HG03097 (cell line): ENCODE measurements at regions not wholly inside any gene's neighbourhood (a gene's known extent, or its start where the extent isn't known, plus 50 kb on each side); places are given as distances from the start of the nearest gene placed in this dataset.
"Not testable (repeated sequence)": the region's sequence is repeated elsewhere in the genome, so short reads cannot be mapped to it uniquely, and the experiment has no call there.

Experiments used
- ATAC-seq: cut with Tn5 transposase; IDR thresholded peaks from one replicate; pipeline ENCODE4 v1.9.1; 2021; ENCODE audit not compliant: unreplicated experiment, low FRiP score

GRCh38 chr13:89968470-89968869 is 1379.0 kb upstream of the MIR17HG start:
- no peak for ATAC-seq

DNA sequence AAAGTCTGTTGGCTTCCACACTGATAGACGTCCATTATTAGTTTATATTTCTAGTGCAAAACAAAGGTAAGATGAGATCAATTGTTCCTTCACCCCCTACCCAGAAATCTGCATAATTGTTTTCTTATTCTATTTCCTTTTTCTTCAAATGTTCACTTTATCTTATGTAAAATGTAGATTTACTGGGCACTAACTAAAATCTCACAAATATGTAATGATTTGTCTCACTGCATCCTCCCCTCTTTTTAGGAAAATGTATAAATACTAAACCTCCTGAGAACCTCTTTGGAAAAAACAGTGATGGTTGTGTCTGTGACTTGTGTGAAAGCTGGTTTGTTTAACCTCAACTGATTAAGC is 1377.2 kb upstream of the MIR17HG start:
- ATAC-seq, result no peak

DNA sequence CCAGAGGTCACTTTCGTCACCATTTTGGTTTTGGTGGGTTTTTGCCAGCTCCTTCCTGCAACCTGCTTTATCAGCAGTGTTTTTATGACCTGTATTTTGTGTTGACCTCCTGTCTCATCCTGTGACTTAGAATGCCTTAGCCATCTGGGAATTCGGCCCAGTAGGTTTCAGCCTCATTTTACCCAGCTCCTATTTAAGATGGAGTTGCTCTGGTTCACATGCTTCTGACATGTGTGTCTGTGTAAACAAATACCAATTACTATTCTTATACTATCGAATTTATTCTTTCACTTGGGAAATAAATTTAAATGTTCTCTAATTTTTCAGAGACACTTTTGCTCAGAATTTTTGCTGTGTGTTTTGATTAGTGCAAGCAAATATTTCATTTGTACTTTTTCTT is 1370.3 kb upstream of the MIR17HG start:
- no peak for ATAC-seq

GRCh38 chr13:89980896-89981295 is 1366.6 kb upstream of the MIR17HG start:
- ATAC-seq, result no peak

DNA sequence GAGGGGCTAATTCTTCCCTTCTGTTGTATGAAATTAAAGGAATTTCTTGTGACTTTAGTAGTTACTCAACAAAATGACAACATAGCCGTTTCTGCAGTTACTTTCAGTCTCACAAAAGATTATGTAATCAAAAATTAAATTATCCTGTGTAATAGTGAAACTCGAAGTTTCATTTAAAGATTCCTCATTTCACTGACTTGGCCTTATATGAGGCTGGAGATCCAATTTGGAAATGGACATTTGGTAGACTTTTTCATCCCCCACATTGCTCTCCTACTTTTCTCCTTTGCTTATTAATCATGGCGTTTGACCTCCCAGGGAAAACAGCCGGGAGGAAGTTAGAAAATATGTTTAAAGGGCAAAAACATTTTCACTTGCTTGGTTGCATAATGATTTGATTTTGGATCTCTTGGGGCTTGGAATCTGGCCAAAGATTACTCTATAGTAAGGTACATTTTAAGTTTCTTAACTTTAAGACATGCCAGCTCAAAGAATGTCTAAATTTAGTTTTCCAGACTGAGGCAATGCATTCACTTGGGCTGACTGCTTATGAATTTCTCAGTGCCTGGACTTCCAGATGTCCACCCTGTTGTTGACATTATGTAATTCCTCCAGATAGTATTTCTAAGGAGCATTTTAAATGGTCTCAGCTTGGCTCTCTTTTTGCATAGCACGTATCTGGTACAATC is 1364.9 kb upstream of the MIR17HG start:
- ATAC-seq, result no peak

DNA sequence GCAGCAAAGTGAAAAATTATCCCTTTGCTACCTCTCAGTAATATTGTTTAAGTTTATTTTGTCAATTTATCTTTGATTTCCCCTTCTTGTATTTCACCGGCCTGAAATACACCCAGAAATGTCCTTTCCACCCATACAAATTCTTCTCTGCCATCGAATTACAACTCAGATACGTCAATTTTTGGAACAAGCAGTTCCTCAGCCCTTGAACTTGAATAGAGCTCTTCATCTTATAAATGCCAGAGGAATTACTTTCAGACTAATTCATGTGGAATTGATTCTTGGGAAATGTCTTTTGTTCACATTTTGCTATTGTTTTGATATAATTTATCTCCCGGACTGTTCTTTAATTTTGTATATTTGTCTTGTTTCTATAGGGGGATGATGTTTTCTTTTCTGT is 1359.3 kb upstream of the MIR17HG start:
- no peak for ATAC-seq

- ATAC-seq, result no peak
Observed at GRCh38 chr13:90003566-90003965, 1343.9 kb upstream of the MIR17HG start.

GRCh38 chr13:90008707-90009149 is 1338.8 kb upstream of the MIR17HG start:
- no peak for ATAC-seq

- ATAC-seq, result no peak
Observed at GRCh38 chr13:90014038-90014437, 1333.4 kb upstream of the MIR17HG start.

- no peak for ATAC-seq
Observed at GRCh38 chr13:90015565-90016507, 1331.7 kb upstream of the MIR17HG start.

DNA sequence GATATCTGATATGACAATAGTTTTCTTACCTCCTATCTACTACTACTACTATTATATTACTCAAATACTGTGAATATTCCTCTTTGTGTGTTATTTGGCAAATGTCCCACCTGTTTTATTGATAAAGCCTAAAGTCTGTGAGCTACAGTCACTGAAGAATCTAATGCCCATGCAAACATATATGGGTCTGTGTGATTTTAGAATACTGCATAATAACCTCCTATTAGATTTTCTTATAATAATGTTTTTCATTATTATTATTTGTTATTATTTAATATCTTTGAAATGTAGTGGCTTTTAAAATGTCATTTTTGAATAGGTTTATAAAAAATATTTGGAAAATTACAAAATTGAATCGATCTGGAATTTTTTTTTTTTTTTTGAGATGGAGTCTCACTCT is 1330.8 kb upstream of the MIR17HG start:
- ATAC-seq, result no peak

GRCh38 chr13:90020536-90021070 is 1326.9 kb upstream of the MIR17HG start:
- no peak for ATAC-seq

DNA sequence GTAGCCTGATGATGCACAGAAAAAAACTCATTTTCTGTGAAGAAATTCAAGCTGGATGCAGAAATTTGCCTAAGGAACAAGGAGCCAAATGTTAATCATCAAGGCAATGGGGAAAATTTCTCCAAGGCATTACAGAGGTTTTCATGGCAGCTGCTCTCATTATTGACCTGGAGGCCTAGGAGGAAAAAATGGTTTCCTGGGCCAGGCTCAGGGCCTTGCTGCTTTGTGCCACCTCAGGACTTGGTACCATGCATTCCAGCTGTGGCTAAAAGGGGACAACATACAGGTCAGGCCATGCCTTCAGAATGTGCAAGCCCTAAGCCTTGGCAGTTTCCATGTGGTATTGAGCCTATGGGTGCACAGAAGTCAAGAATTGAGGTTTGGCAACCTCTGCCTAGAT is 1320.1 kb upstream of the MIR17HG start:
- ATAC-seq, result no peak

- no peak for ATAC-seq
Observed at GRCh38 chr13:90032313-90032712, 1315.2 kb upstream of the MIR17HG start.

DNA sequence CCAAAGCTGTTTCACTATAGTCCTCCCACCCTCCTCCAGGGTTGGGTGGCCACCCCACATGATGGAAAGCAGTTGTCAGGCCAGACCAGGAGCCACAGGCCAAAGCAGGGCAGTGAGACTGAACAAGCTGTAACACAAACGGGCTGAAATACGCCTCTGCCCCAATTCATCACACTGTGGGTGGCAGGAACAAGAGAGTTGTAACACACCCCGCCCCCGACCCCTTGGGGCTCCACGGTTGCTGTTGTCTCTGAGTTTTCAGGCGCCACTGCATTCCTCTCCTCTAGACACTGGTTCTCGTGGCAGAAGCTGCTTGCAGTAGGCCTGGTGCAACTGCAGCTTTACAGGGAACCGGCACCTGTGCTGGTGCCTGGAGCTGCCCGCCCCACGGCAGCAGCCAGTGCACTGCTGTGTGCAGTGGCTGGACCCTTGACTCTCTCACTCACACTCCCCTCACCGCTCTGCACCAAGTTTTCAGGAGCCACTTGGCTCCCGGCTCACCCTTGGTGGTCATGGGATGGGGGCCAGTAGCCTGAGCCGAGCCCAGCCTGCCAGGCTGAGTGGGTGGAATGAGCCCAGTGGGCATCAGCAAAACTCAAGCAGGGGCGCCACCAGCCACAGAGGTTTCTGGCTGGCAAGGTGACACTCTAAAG is 1314.5 kb upstream of the MIR17HG start:
- ATAC-seq, result no peak

DNA sequence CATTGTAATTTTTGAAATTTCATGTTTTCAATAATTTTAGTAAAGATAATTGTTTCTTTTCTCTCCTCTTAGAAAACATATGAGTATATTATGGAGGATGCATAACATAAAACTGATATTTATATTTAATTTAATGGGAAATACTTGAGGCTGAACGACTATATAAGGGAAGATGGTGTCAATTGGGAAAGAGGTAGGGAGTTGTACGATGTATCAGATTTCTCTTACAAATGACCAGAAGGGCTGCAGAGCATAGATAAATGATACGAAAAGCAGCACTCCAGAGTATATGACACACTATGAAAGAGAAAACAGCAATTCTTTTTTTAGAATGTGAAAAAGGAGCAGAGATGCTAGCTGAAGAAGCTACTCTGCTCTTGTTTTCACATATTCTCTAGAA is 1308.0 kb upstream of the MIR17HG start:
- ATAC-seq, result no peak

- ATAC-seq, result no peak
Observed at GRCh38 chr13:90047600-90047999, 1299.9 kb upstream of the MIR17HG start.

DNA sequence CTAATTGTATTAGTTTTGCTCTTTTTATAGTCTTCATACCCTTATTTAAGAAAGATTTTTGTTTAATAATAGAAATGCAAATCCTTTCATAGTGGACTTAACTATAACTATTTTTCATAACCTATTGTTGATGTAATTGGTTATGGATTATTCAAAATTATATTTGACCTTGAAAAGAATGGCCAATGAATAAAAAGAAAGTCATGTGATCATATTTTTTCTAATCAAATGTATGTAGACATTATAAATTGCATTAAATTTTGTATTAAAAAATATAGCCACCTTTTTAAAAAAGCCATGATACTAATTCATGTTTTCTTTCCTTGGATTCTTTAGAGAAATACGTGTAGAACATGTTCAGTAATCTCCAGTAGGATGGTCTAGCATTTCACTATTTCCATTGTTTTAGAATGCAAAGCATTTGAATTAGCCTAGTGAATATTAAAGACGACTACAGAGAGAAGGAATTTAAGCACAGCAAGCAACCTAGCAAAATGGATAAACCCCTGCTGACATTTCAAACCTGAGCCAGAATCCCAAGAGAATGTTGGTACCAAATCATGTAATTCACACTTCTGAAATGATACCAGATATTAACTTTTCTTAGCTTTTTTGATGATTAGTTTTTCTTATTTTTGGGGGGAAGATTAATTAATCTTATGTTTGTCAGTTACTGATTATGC is 1297.4 kb upstream of the MIR17HG start:
- no peak for ATAC-seq

DNA sequence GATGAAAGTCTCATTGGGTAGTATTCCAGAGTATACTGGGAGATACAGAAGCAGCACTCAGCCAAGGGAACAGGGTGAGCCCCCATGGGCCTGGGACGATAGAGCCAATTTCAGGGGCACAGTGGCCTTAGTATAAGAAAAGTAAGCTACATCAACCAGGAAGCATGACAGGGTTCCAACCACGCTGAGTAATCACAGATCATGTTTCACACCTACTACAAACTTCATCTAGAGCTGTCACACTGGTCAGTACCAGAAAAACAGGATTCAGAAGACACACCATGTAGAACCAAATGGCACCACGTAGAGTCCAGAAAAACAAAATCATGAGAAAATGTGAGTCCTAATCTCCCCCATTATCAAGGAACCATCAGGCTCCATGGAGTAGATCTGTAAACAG is 1292.4 kb upstream of the MIR17HG start:
- no peak for ATAC-seq

- no peak for ATAC-seq
Observed at GRCh38 chr13:90055760-90056159, 1291.7 kb upstream of the MIR17HG start.

DNA sequence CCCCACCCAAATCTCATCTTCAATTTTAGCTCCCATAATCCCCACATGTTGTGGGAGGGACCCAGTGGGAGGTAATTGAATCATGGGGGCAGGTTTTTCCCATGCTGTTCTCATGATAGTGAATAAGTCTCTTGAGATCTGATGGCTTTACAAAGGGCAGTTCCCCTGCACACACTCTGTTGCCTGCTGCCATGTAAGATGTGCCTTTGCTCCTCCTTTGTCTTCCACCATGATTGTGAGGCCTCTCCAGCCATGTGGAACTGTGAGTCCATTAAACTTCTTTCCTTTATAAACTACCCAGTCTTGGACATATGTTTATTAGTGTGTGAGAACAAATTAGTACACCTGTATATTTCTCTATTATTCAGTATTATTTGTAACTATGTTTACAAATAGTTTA is 1283.3 kb upstream of the MIR17HG start:
- not testable (repeated sequence) for ATAC-seq
